D341Med (cell line): ENCODE measurements at regions not wholly inside any gene's neighbourhood (a gene's known extent, or its start where the extent isn't known, plus 50 kb on each side); places are given as distances from the start of the nearest gene placed in this dataset.
"Not testable (repeated sequence)": the region's sequence is repeated elsewhere in the genome, so short reads cannot be mapped to it uniquely, and the experiment has no call there.

Source experiments
- DNase-seq: peaks from one replicate; pipeline ENCODE4 v3.0.0; 2012; ENCODE audit warnings: low spot score

- DNase-seq = no peak
Measured at GRCh38 chr3:154829929-154830328, 250.2 kb upstream of the MME start.

- DNase-seq = no peak
Measured at GRCh38 chr3:154819491-154819890, 260.6 kb upstream of the MME start.

GRCh38 chr3:154818676-154819255, 261.4 kb upstream of the MME start:
- DNase-seq = no peak

- not testable (repeated sequence) for DNase-seq
Measured at GRCh38 chr3:154810017-154810416, 270.1 kb upstream of the MME start.

- DNase-seq = no peak
Measured at GRCh38 chr3:154801729-154802128, 278.4 kb upstream of the MME start.

GRCh38 chr3:154799800-154800199, 280.3 kb upstream of the MME start:
- DNase-seq = no peak

GRCh38 chr3:154795582-154795981, 284.5 kb upstream of the MME start:
- no peak for DNase-seq

GRCh38 chr3:154794814-154795445, 285.2 kb upstream of the MME start:
- no peak for DNase-seq

- no peak for DNase-seq
Measured at GRCh38 chr3:154794391-154794790, 285.7 kb upstream of the MME start.

GRCh38 chr3:154792828-154793227, 287.3 kb upstream of the MME start:
- no peak for DNase-seq

- DNase-seq = no peak
Measured at GRCh38 chr3:154791611-154792010, 288.5 kb upstream of the MME start.

- no peak for DNase-seq
Measured at GRCh38 chr3:154786724-154787123, 293.4 kb upstream of the MME start.

- DNase-seq = no peak
Measured at GRCh38 chr3:154783521-154783931, 296.6 kb upstream of the MME start.

GRCh38 chr3:154783061-154783460, 297.1 kb upstream of the MME start:
- DNase-seq = no peak

- DNase-seq = no peak
Measured at GRCh38 chr3:154782151-154782550, 298.0 kb upstream of the MME start.

- no peak for DNase-seq
Measured at GRCh38 chr3:154781595-154781994, 298.5 kb upstream of the MME start.

- DNase-seq = no peak
Measured at GRCh38 chr3:154780263-154780662, 299.9 kb upstream of the MME start.

- DNase-seq = no peak
Measured at GRCh38 chr3:154779571-154779970, 300.5 kb upstream of the MME start.

GRCh38 chr3:154778057-154778456, 302.1 kb upstream of the MME start:
- no peak for DNase-seq

- DNase-seq = no peak
Measured at GRCh38 chr3:154776549-154777225, 303.4 kb upstream of the MME start.

- no peak for DNase-seq
Measured at GRCh38 chr3:154775821-154776548, 304.1 kb upstream of the MME start.

GRCh38 chr3:154766765-154767503, 313.2 kb upstream of the MME start:
- no peak for DNase-seq
